SK-N-SH treated with all-trans-retinoic acid at 6 μM for 48 hours (cell line): ENCODE measurements at regions not wholly inside any gene's neighbourhood (a gene's known extent, or its start where the extent isn't known, plus 50 kb on each side); places are given as distances from the start of the nearest gene placed in this dataset.

Experiments used
- ARNTL ChIP-seq: fragments of 450-650 bp; formaldehyde crosslinking; IDR thresholded peaks from 2 replicates; pipeline ENCODE4 v1.5.0; 2020; ENCODE audit warnings: low read depth, mild to moderate bottlenecking, moderate library complexity, borderline replicate concordance
- CREB5 ChIP-seq: fragments of 250-450 bp; sonication (Bioruptor Pico); IDR thresholded peaks from 2 replicates; pipeline ENCODE4 v1.5.1; 2020; ENCODE audit warnings: low read depth, mild to moderate bottlenecking, moderate library complexity
- CSDC2 ChIP-seq: fragments of 250-450 bp; sonication (Bioruptor Pico); IDR thresholded peaks from 2 replicates; pipeline ENCODE4 v1.5.0; 2020; ENCODE audit warnings: mild to moderate bottlenecking, moderate library complexity
- GLIS3 ChIP-seq: fragments of 250-450 bp; sonication (Bioruptor Pico); IDR thresholded peaks from 2 replicates; pipeline ENCODE4 v1.5.0; 2020; ENCODE audit warnings: mild to moderate bottlenecking, moderate library complexity
- POU6F1 ChIP-seq: fragments of 250-450 bp; sonication (Bioruptor Pico); IDR thresholded peaks from 2 replicates; pipeline ENCODE4 v1.8.0; 2021; ENCODE audit warnings: low read depth, mild to moderate bottlenecking, moderate library complexity, borderline replicate concordance
- RARB ChIP-seq: fragments of 250-450 bp; sonication (Bioruptor Pico); IDR thresholded peaks from 2 replicates; pipeline ENCODE4 v1.8.0; 2021; ENCODE audit warnings: mild to moderate bottlenecking, moderate library complexity
- SNAI2 ChIP-seq: fragments of 250-450 bp; sonication (Bioruptor Pico); IDR thresholded peaks from 2 replicates; pipeline ENCODE4 v1.5.0; 2020; ENCODE audit warnings: mild to moderate bottlenecking, moderate library complexity
- ZFP30 ChIP-seq: fragments of 450-650 bp; formaldehyde crosslinking; IDR thresholded peaks from 2 replicates; pipeline ENCODE4 v1.5.0; 2022; ENCODE audit warnings: mild to moderate bottlenecking, moderate library complexity
- ZNF565 ChIP-seq: fragments of 450-650 bp; formaldehyde crosslinking; conservative IDR thresholded peaks from 2 replicates; pipeline ENCODE4 v1.5.0; 2020; ENCODE audit warnings: low read depth, mild to moderate bottlenecking, moderate library complexity
- TF ChIP-seq, protein P1 (sequence below): fragments of 250-450 bp; sonication (Bioruptor Pico); IDR thresholded peaks from 2 replicates; pipeline ENCODE4 v1.8.0; 2020; ENCODE audit warnings: mild to moderate bottlenecking, moderate library complexity, borderline replicate concordance

GRCh38 chr10:110418218-110418617 is 79.5 kb upstream of the DUSP5 start:
- TF ChIP-seq, protein P1, sequence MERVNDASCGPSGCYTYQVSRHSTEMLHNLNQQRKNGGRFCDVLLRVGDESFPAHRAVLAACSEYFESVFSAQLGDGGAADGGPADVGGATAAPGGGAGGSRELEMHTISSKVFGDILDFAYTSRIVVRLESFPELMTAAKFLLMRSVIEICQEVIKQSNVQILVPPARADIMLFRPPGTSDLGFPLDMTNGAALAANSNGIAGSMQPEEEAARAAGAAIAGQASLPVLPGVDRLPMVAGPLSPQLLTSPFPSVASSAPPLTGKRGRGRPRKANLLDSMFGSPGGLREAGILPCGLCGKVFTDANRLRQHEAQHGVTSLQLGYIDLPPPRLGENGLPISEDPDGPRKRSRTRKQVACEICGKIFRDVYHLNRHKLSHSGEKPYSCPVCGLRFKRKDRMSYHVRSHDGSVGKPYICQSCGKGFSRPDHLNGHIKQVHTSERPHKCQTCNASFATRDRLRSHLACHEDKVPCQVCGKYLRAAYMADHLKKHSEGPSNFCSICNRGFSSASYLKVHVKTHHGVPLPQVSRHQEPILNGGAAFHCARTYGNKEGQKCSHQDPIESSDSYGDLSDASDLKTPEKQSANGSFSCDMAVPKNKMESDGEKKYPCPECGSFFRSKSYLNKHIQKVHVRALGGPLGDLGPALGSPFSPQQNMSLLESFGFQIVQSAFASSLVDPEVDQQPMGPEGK (CRISPR knock-in tag) = no peak
- TF ChIP-seq RARB (CRISPR knock-in tag) (no peak), ARNTL (CRISPR knock-in tag) (no peak), ZNF565 (CRISPR knock-in tag) (no peak), GLIS3 (no peak), ZFP30 (CRISPR knock-in tag) (no peak), CREB5 (CRISPR knock-in tag) (no peak), SNAI2 (no peak), CSDC2 (CRISPR knock-in tag) (no peak), POU6F1 (CRISPR knock-in tag) (no peak)
